IMR-90 (cell line): ENCODE measurements at regions not wholly inside any gene's neighbourhood (a gene's known extent, or its start where the extent isn't known, plus 50 kb on each side); places are given as distances from the start of the nearest gene placed in this dataset.

Experiments used
- ATAC-seq: fragments of 200-7000 bp; cut with Tn5 transposase; 2 replicates; pipeline ENCODE4 v1.9.1; 2020; ENCODE audit warnings: low read depth, mild to moderate bottlenecking, moderate library complexity
- BruUV-seq: library from RNA; stranded (reverse); fragments of 400-500 nt; replicated peaks from 2 replicates; lab custom pipeline; 2021; lab: Mats Ljungman, UMichigan
- CTCF ChIA-PET: fragments of 300-600 bp; formaldehyde crosslinking; extraction: SDS; loops from one replicate; lab custom pipeline; 2021; ENCODE audit warnings: antibody characterized with exemption; lab: Yijun Ruan, JAX
- POLR2A ChIA-PET: fragments of 300-600 bp; sonication (Branson Sonifier 250); formaldehyde crosslinking; loops from one replicate; lab custom pipeline; 2022; ENCODE audit warnings: antibody characterized with exemption; ENCODE audit not compliant: unreplicated experiment; lab: Charles Lee
- DNase-seq: peaks from one replicate; pipeline ENCODE4 v3.0.0; 2013
- H2AFZ ChIP-seq: replicated peaks from 2 replicates; pipeline ENCODE3; 2013; ENCODE audit warnings: low read length, mild to moderate bottlenecking; ENCODE audit not compliant: poor library complexity
- H2AK5ac ChIP-seq: 2 replicates; pipeline ENCODE4 v1.6.1; 2013; ENCODE audit warnings: low read depth, low read length, inconsistent platforms
- H2AK9ac ChIP-seq: replicated peaks from 2 replicates; pipeline ENCODE3; 2013; ENCODE audit warnings: mild to moderate bottlenecking, low read depth, low read length, moderate library complexity; ENCODE audit not compliant: poor library complexity
- H2BK120ac ChIP-seq: 2 replicates; pipeline ENCODE4 v1.6.1; 2013; ENCODE audit warnings: low read depth, low read length, inconsistent platforms
- H2BK15ac ChIP-seq: 3 replicates; pipeline ENCODE4 v1.6.1; 2013; ENCODE audit warnings: low read depth, low read length, inconsistent platforms
- H2BK20ac ChIP-seq: 2 replicates; pipeline ENCODE4 v1.6.1; 2013; ENCODE audit warnings: low read depth, mild to moderate bottlenecking, inconsistent platforms, low read length, moderate library complexity
- H2BK5ac ChIP-seq: 2 replicates; pipeline ENCODE4 v1.6.1; 2013; ENCODE audit warnings: mild to moderate bottlenecking, low read depth, low read length, inconsistent platforms; ENCODE audit not compliant: poor library complexity, severe bottlenecking
- H3K14ac ChIP-seq: replicated peaks from 2 replicates; pipeline ENCODE4 v1.6.1; 2013; ENCODE audit warnings: low read depth, low read length, inconsistent platforms
- H3K18ac ChIP-seq: 2 replicates; pipeline ENCODE4 v1.6.1; 2013; ENCODE audit warnings: low read depth, low read length, control low read depth
- H3K23ac ChIP-seq: 2 replicates; pipeline ENCODE4 v1.6.1; 2013; ENCODE audit warnings: low read depth, low read length, inconsistent platforms
- H3K27ac ChIP-seq: 2 replicates; pipeline ENCODE4 v1.5.1; 2013; ENCODE audit warnings: mild to moderate bottlenecking, control low read depth, low read length; ENCODE audit not compliant: insufficient read depth
- H3K27me3 ChIP-seq: 2 replicates; pipeline ENCODE4 v1.6.1; 2013; ENCODE audit warnings: low read length; ENCODE audit not compliant: control insufficient read depth, insufficient read depth
- H3K36me3 ChIP-seq: 2 replicates; pipeline ENCODE4 v1.6.1; 2013; ENCODE audit warnings: low read length, mixed read lengths; ENCODE audit not compliant: control insufficient read depth, insufficient read depth
- H3K4ac ChIP-seq: 2 replicates; pipeline ENCODE4 v1.6.1; 2013; ENCODE audit warnings: low read depth, low read length, inconsistent platforms
- H3K4me1 ChIP-seq: 2 replicates; pipeline ENCODE4 v1.6.1; 2013; ENCODE audit warnings: low read length, mixed read lengths; ENCODE audit not compliant: control insufficient read depth, insufficient read depth
- H3K4me2 ChIP-seq: 2 replicates; pipeline ENCODE4 v1.6.1; 2013; ENCODE audit warnings: low read depth, mild to moderate bottlenecking, control low read depth, low read length, moderate library complexity
- H3K4me3 ChIP-seq: 2 replicates; pipeline ENCODE4 v1.5.1; 2013; ENCODE audit warnings: low read depth, mild to moderate bottlenecking, control low read depth, low read length, moderate library complexity; ENCODE audit not compliant: insufficient read depth
- H3K56ac ChIP-seq: 2 replicates; pipeline ENCODE4 v1.6.1; 2013; ENCODE audit warnings: low read length, inconsistent platforms; ENCODE audit not compliant: insufficient read depth; ENCODE audit errors: extremely low read depth
- H3K79me1 ChIP-seq, 2 experiments: 2 replicates each; pipeline ENCODE4 v1.6.1; 2013; ENCODE audit warnings: low read length in 2 of 2, inconsistent platforms in 1 of 2, low read depth in 1 of 2
- H3K9ac ChIP-seq: 2 replicates; pipeline ENCODE4 v1.6.1; 2013; ENCODE audit warnings: low read depth, low read length, control low read depth
- H3K9me1 ChIP-seq: 2 replicates; pipeline ENCODE4 v1.6.1; 2013; ENCODE audit warnings: low read length, inconsistent platforms; ENCODE audit not compliant: insufficient read depth
- H3K9me3 ChIP-seq: 2 replicates; pipeline ENCODE4 v1.6.1; 2013; ENCODE audit warnings: low read length; ENCODE audit not compliant: control insufficient read depth, insufficient read depth
- H4K20me1 ChIP-seq: 2 replicates; pipeline ENCODE4 v1.6.1; 2013; ENCODE audit warnings: low read length, inconsistent platforms; ENCODE audit not compliant: insufficient read depth
- H4K5ac ChIP-seq: 2 replicates; pipeline ENCODE4 v1.6.1; 2013; ENCODE audit warnings: mild to moderate bottlenecking, low read depth, low read length, control low read depth
- H4K8ac ChIP-seq, 2 experiments: 2 replicates each; pipeline ENCODE4 v1.6.1; 2013; ENCODE audit warnings: low read depth in 2 of 2, low read length in 2 of 2, control low read depth in 1 of 2, inconsistent platforms in 1 of 2
- H4K91ac ChIP-seq: 2 replicates; pipeline ENCODE4 v1.6.1; 2013; ENCODE audit warnings: low read depth, low read length, inconsistent platforms; ENCODE audit not compliant: insufficient read depth
- CTCF ChIP-seq: conservative IDR thresholded peaks from 2 replicates; pipeline ENCODE4 v1.5.1; 2012; ENCODE audit warnings: mild to moderate bottlenecking, low read depth, low read length, improper control_type of control experiment
- WGBS, 2 experiments: methylation state at CpG; one replicate each; pipeline versions ENCODE4 v1.1.5 to v1.1.7; 2013; ENCODE audit warnings: missing lambda C conversion rate in 2 of 2; ENCODE audit not compliant: insufficient read length in 1 of 2; ENCODE audit errors: extremely low coverage in 2 of 2; 5-methylcytosine and 5-hydroxymethylcytosine counted together
- dilution Hi-C: fragments of 300-500 bp; cut with HindIII; formaldehyde crosslinking; loops from one replicate; pipeline ENCODE4 v1.14.3; 2018; ENCODE audit warnings: low sequenced_read_pairs; ENCODE audit not compliant: unreplicated experiment
- in situ Hi-C: fragments of 300-500 bp; cut with MboI; formaldehyde crosslinking; loops from 3 replicates; pipeline ENCODE4 v1.14.3; 2019; ENCODE audit warnings: low sequenced_read_pairs, inconsistent platforms, mixed read lengths
- intact Hi-C: fragments of 100-400 bp; cut with micrococcal nuclease; formaldehyde crosslinking; loops from 2 replicates; pipeline ENCODE4 v1.10.0; 2022

DNA sequence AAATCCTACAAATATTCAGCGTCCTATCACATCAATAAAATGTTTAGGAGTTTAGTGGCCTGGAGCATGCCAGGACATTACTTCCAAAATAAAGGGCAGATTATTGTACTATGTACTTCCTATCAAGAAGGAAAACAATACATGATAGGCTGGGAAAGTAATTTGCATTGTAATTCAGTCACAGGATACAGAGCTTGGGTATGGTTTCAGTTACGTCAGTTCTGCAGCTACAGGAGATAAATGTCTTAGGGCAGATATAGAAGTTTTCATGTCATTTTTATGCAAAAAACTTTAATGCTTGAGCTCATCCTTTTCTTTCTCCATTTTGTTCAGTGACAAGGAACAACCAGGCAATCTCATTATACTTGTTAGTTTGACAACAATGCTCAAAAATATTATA lies 155.2 kb downstream of the NFKBIZ start:
- in situ Hi-C loops: no loop called here
- Histone ChIP-seq H3K4ac (no peak overlapping the region), H3K9me1 (no peaks in the 10 kb centered on the region), H4K8ac (no peak overlapping the region), H3K27ac (no peak overlapping the region), H2AFZ (no peak overlapping the region), H4K20me1 (no peaks in the 10 kb centered on the region), H4K5ac (no peak overlapping the region), H2BK5ac (no peak overlapping the region), H3K56ac (no peak overlapping the region), H4K91ac (no peak overlapping the region), H3K27me3 (no peaks in the 10 kb centered on the region), H2AK9ac (no peak overlapping the region), H2BK20ac (no peak overlapping the region), H3K4me1 (peaks cover 3% of the 10 kb centered on the region; the same call in 1 of the 2 replicates), H3K4me3 (no peak overlapping the region), H3K9me3 (no peaks in the 10 kb centered on the region), H3K4me2 (no peak overlapping the region), H2AK5ac (no peak overlapping the region), H3K79me1 (no peaks in the 10 kb centered on the region), H3K36me3 (no peaks in the 10 kb centered on the region), H2BK15ac (no peak overlapping the region), H3K18ac (no peak overlapping the region), H3K9ac (no peak overlapping the region), H3K14ac (no peak overlapping the region), H3K23ac (no peak overlapping the region), H2BK120ac (no peak overlapping the region)
- CTCF ChIA-PET: interaction anchor here (0.9 kb wide), 1 partner anchor 9 kb away, joined by 4 read pairs; no protein-coding TSS in a partner anchor
- no peak for TF ChIP-seq CTCF
- DNase-seq: no peak
- no peak for ATAC-seq
- POLR2A ChIA-PET: no interaction called here
- BruUV-seq: no TSS peak
- intact Hi-C loops: no loop called here
- dilution Hi-C loops: no loop called here
- no CpG with 5 or more reads among the region's 2 CpGs for WGBS, 2 experiments
